NAMALWA (cell line): ENCODE measurements at regions not wholly inside any gene's neighbourhood (a gene's known extent, or its start where the extent isn't known, plus 50 kb on each side); places are given as distances from the start of the nearest gene placed in this dataset.

Experiments
- DNase-seq: peaks from one replicate; pipeline ENCODE4 v3.0.0-alpha.2; 2015; ENCODE audit warnings: low spot score

- DNase-seq = no peak
These were observed 136.2 kb downstream of the TEX29 start for GRCh38 chr13:111456452-111457230.

DNA sequence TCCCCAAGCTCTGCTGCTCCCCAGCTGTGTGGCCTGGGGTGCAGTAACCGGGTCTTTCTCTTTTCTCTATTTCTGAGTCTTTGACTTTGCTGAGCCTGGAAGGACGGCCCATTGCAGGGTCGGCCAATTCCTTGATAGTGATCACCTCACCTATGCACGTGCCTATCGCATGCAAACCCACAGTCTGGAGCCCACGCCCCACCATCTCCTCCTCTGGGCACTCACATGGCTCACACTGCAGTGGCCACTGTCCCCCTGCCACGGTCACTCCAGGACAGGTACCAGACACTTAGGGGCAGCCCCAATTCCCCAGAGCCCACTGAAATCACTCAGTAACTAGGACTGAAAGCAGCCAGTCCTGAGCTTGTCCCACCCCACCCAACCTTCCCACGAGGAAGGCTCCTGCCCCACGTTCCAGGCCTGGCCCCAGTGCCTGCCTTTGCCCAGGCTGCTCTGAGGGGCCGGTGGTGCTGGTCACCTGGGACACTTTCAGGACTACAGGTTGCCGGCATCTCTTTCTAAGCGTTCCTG lies 137.6 kb downstream of the TEX29 start:
- DNase-seq = no peak

DNA sequence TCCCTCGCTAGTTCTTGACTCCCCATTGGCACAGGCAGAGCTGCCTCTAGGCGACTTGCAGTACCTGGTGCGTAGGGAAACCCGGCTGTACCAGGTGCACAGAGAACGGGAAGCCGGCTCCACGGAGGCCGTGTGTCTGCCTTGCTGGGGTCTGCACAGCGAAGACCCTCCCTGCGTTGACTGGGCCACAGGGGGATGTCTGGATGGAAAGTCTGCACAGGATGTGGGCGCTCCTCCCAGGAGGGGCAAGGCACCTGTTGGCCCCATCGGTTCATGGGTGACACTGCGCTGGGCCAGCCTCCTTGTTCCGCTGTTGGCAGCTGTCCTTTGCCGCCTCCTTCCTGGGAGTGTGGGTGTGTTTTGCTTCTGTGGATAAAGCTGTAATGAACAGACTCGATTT lies 138.3 kb downstream of the TEX29 start:
- peak; percentile 20 for DNase-seq

- no peak for DNase-seq
These were observed 139.5 kb downstream of the TEX29 start for GRCh38 chr13:111459803-111460547.

- peak; percentile 27 for DNase-seq
These were observed 140.4 kb downstream of the TEX29 start for GRCh38 chr13:111460548-111461444.

- DNase-seq = peak; percentile 20
These were observed 141.2 kb downstream of the TEX29 start for GRCh38 chr13:111461445-111462149.

GRCh38 chr13:111462221-111462764 lies 141.9 kb downstream of the TEX29 start:
- no peak for DNase-seq

GRCh38 chr13:111462944-111463343 lies 142.5 kb downstream of the TEX29 start:
- DNase-seq = no peak

- DNase-seq = no peak
These were observed 146.9 kb downstream of the TEX29 start for GRCh38 chr13:111467111-111467890.

GRCh38 chr13:111468037-111468959 lies 147.9 kb downstream of the TEX29 start:
- no peak for DNase-seq

- DNase-seq = no peak
These were observed 149.0 kb downstream of the TEX29 start for GRCh38 chr13:111469450-111469849.

- no peak for DNase-seq
These were observed 149.6 kb downstream of the TEX29 start for GRCh38 chr13:111469916-111470506.

- DNase-seq = no peak
These were observed 150.5 kb downstream of the TEX29 start for GRCh38 chr13:111470933-111471332.

GRCh38 chr13:111472083-111472482 lies 151.6 kb downstream of the TEX29 start:
- DNase-seq = no peak

- no peak for DNase-seq
These were observed 152.4 kb downstream of the TEX29 start for GRCh38 chr13:111472559-111473460.

DNA sequence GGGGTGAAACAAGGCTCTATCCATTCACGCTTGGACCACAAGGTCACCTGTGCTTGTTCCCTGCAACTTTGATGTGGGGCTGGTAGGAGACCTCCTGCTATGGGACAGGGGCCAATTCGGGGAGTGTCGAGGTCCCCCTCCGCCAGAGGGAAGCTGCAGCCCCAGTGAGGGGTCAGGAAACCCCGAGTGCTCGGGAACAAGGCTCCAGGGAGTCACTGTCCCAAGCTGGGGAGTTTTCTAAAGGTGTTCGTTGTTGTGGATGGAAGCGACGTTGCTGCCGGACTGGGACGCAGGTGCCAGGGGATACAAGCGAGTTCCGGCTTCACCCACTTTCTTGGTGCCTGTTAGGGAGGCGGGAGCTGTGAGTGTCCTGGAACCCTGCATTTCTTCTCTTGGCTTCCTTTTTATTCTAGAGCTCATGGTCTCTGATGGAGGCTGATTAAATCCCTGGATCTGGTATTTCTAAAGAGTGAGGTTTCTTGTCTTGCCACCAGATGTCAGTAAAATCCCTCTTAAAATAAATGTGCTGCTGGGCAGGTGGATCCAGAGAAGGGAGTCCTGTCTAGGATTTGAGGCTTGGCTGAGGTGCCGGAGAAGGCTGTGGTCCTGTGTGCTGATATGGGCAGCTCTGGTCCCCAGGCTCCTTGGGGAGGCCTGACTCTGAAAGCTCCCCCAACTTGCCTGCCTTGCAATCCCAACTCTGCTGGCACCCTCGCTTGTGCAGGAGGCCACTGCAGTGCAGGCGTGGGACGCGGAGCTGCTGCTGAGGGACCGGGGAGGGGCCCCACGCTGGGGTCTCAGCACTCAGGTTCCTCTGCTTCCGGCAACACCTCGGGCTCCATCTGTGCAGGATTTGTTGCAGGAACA lies 153.9 kb downstream of the TEX29 start:
- peak; percentile 69 for DNase-seq

DNA sequence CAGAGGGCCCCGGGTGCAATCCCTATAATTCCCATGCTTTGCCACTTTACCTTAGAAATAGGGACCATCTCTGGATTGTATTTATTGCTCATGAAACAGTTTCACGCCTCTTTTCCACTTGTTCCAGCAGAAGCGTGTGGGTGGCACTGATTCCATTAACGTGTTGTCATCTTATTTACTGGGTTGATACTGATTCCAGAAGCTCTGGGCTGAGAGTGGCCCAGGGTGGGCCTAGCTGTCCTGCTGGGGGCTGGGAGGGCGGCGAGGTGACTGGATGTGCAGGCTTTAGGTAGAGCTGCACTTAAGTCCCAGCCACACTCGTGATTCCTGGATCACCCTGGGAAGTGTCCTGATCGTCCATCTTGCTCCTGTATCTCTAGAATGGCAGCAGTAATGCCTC lies 155.0 kb downstream of the TEX29 start:
- no peak for DNase-seq
